ENCODE measurements at regions not wholly inside any gene's neighbourhood (a gene's known extent, or its start where the extent isn't known, plus 50 kb on each side); places are given as distances from the start of the nearest gene placed in this dataset.
"Not testable (repeated sequence)": the region's sequence is repeated elsewhere in the genome, so short reads cannot be mapped to it uniquely, and the experiment has no call there.

DNA sequence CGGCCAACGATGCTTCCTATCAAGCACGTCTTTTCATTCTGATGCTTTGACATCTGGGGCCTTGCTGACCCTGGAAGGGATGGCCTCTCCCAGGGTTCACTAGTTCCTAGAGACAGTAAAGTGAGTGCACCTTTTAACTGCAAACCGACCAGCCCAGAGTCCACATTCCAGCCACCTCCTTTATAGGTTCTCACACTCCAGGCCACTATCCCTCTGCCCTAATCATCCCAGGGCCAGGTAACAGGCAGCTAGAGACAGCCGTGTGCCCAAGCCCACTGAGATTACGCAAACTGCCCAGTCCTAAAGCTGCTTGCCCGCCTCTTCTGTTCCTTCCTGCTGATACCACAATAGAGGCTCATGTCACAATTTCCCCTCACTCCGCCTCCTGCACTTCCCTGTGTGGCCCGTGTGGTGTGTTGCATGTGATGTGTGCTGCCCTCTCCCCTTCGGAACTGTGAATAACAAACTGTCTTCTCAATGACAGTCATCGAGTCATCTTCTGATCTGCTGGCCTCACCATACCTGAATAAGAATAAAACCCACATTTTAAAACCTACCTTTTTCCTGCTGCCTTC is 123.7 kb upstream of the EXOC2 start:
- peak; percentile 11 to 59 (median 33) for DNase-seq (ENCODE audit: low read depth in 3 of 3)

- DNase-seq (ENCODE audit: low read depth in 3 of 3), result no peak
These were observed 122.4 kb upstream of the EXOC2 start for GRCh38 chr6:815348-815738.

- no peak for DNase-seq (ENCODE audit: low read depth in 3 of 3)
These were observed 121.7 kb upstream of the EXOC2 start for GRCh38 chr6:814378-815347.

DNA sequence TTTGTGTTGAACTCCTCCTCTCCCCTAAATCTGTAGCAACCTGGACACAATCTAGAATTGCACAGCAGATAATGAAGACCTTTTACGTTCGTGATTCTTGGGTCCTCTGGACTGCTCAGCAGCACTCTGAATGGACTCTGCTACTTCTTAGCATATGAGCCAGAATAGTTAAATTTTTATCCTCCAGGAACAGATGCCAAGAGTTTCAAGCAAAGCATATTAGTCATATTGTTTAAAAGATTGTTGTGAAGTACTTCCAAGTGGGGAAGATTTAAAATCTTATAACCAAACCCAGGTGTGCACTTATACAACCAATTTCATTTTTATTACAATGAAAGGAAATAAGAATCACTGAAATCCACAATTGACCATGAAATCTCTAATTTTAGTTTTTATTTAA is 118.9 kb upstream of the EXOC2 start:
- no peak for DNase-seq (ENCODE audit: low read depth in 3 of 3)

DNA sequence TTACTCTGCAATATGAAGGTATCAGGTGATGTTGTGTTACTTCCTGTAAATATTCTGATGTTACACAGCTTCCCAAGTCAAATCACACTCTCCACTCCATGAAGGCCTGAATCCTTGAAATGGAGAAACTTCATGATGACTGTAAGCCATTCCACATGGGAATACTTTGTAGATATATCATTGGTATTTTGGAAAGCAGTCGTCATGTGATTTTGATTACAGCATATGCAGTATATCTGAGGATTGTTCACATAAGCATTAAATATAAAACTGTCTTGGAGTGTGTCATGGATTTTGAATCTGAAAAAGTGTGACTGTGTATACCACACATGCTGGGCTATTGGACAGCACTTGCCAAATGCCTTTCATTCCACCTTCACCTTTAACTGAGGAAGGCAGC is 118.3 kb upstream of the EXOC2 start:
- no peak for DNase-seq (ENCODE audit: low read depth in 3 of 3)

GRCh38 chr6:804771-805170 is 111.8 kb upstream of the EXOC2 start:
- no peak for DNase-seq (ENCODE audit: low read depth in 3 of 3)

- no peak for DNase-seq (ENCODE audit: low read depth in 3 of 3)
These were observed 111.4 kb upstream of the EXOC2 start for GRCh38 chr6:804317-804716.

GRCh38 chr6:803191-803977 is 110.4 kb upstream of the EXOC2 start:
- no peak for DNase-seq (ENCODE audit: low read depth in 3 of 3)

DNA sequence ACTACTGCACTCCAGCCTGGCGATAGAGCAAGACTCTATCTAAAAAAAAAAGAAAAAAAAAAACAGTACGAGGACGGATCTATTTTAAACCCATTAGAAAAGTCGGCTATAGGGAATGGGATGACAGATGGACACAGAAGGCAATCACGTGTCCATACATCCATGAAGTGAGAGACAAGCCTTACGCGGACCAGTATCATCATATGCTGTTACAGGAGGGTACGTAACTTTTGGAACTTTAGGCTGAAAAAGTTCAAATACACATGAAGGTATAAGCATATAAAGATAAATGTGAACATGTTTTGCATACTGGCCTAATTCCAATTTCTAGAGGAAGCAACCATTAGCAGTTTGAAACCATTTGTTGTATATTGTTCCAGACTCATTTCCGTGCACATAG is 109.8 kb upstream of the EXOC2 start:
- no peak for DNase-seq (ENCODE audit: low read depth in 3 of 3)

GRCh38 chr6:802223-802622 is 109.3 kb upstream of the EXOC2 start:
- DNase-seq (ENCODE audit: low read depth in 3 of 3), result not testable (repeated sequence)

DNA sequence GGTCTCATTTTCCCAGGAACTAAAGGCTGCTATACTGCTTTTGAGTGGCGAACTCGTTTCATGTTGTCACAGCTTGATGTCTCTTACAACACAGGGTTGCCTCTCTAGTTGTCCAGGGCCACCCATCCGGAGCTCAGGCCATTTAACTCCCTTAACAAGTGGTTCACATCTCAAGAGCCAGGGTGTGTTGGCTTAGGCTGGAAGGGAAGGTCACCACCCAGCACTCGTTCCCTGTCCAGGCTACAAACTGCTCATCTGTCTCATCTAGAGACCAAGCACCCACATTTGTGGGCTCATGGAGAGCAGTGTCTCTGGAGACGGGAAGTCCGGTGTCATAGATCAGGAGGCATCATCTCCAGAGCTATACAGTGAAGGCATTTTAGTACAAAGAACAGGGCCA is 106.8 kb upstream of the EXOC2 start:
- no peak for DNase-seq (ENCODE audit: low read depth in 3 of 3)

- no peak for DNase-seq (ENCODE audit: low read depth in 3 of 3)
These were observed 104.6 kb upstream of the EXOC2 start for GRCh38 chr6:797479-798077.

GRCh38 chr6:795046-795685 is 102.2 kb upstream of the EXOC2 start:
- DNase-seq (ENCODE audit: low read depth in 3 of 3), result no peak

DNA sequence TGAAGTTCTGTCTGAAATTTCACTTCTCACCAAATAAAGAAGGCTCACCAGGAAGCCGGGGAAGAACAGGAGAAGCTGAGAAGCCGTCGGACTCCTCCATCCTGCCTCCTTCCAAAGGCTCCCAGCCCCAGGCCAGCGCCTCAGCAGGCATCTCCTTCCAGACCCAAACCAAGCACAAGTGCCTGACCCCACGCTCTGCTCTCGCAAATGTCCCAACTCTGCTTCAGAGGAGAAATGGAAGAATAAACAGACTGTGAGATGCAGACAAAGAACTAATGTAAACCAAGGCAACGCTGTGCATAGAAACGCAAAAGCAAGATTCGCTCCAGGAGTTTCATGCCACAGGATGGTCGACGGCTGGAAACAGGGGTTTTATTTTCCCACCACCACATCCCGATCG is 100.3 kb upstream of the EXOC2 start:
- no peak for DNase-seq (ENCODE audit: low read depth in 3 of 3)

- no peak for DNase-seq (ENCODE audit: low read depth in 3 of 3)
These were observed 99.7 kb upstream of the EXOC2 start for GRCh38 chr6:792662-793061.

- DNase-seq (ENCODE audit: low read depth in 3 of 3), result peak in 1 of 3 donors; percentile 22
These were observed 95.1 kb upstream of the EXOC2 start for GRCh38 chr6:788058-788457.

DNA sequence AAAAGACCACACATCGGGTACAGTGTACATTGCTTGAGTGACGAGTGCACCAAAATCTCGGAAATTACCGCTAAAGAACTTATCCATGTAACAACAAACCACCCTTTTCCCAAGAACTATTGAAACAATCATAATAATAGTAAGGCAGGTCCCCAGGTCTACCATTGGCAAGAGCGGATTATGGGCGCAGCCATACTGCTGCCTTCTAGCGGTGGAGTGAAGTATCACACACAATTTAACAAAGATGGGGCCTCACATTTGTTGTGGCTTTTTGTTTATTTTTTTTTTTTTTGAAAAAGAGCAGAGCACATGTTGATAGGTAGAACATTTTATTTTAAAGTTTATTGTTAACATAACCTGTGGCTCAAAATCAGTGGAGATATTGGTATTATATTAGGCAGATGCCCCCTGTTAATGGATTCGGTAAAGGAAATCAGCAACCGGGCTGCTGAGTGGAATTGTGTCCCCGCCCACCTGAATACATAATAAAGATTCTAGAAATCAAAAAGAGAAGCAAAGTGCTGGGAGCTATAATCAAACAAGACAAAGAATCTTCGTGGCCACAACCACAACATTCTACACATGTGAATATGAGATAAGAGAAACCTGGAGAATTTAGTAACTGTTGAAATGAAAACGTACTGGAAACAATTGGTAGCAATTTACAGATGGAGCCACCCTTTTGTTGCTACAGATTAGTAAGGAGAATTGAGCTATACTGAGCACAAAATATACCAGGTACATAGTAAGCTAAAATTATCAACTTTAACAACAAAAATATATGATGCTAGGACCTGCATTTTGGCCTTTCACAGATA is 94.2 kb upstream of the EXOC2 start:
- peak in 1 of 3 donors; percentile 8 for DNase-seq (ENCODE audit: low read depth in 3 of 3)

- no peak for DNase-seq (ENCODE audit: low read depth in 3 of 3)
These were observed 91.2 kb upstream of the EXOC2 start for GRCh38 chr6:783966-784735.

DNA sequence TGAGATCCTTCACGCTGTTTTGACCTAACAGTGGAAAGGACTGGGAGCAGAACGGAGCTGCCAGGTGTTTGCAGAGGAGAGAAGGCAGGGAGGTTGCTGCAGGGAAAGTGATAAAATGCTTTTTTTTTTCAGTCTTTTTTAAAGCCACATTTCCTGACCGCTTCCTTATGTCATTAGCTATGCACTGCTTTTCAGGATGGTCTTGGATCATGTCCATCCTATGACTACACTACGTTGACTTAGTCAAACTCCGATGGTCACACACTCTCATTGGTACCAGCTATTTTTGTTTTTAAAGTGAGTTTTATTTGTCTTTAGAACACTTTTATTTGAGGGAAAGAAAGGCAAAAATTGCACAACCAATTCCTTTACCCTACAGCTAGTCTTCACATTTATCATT is 89.2 kb upstream of the EXOC2 start:
- no peak for DNase-seq (ENCODE audit: low read depth in 3 of 3)

Measured in stimulated activated CD4-positive, alpha-beta T cell treated with anti-CD3 and anti-CD28 coated beads, TNF-alpha, amount 100 ng/mL, for 48 hours (primary cell).